ENCODE measurements at regions not wholly inside any gene's neighbourhood (a gene's known extent, or its start where the extent isn't known, plus 50 kb on each side); places are given as distances from the start of the nearest gene placed in this dataset.

GRCh38 chrX:122850326-122850725, 333.8 kb upstream of the GRIA3 start:
- TF ChIP-seq SIN3A (IDR thresholded peaks at IDR 0.05; ENCODE audit: borderline replicate concordance, insufficient read depth, low read length): no peak
- no peak for TF ChIP-seq FOXP2 (optimal IDR thresholded peaks at IDR 0.05; ENCODE audit: borderline replicate concordance, extremely low read depth, extremely low read length, insufficient read depth)
- no peak for TF ChIP-seq POLR2AphosphoS5 (IDR thresholded peaks at IDR 0.05; ENCODE audit: low read depth, low read length)
- TF ChIP-seq REST (IDR thresholded peaks at IDR 0.05; ENCODE audit: insufficient read depth in 1 of 2, low read depth in 2 of 2, low read length in 2 of 2): no peak
- no peak for TF ChIP-seq TAF1 (IDR thresholded peaks at IDR 0.05; ENCODE audit: borderline replicate concordance, insufficient read depth, low read length)

GRCh38 chrX:122856205-122856604, 327.9 kb upstream of the GRIA3 start:
- TF ChIP-seq FOXP2 (optimal IDR thresholded peaks at IDR 0.05; ENCODE audit: borderline replicate concordance, extremely low read depth, extremely low read length, insufficient read depth) (no peak), TAF1 (IDR thresholded peaks at IDR 0.05; ENCODE audit: borderline replicate concordance, insufficient read depth, low read length) (no peak), REST (IDR thresholded peaks at IDR 0.05; ENCODE audit: insufficient read depth in 1 of 2, low read depth in 2 of 2, low read length in 2 of 2) (no peak), SIN3A (IDR thresholded peaks at IDR 0.05; ENCODE audit: borderline replicate concordance, insufficient read depth, low read length) (no peak), POLR2AphosphoS5 (IDR thresholded peaks at IDR 0.05; ENCODE audit: low read depth, low read length) (no peak)

- TF ChIP-seq POLR2AphosphoS5 (IDR thresholded peaks at IDR 0.05; ENCODE audit: low read depth, low read length): no peak
- no peak for TF ChIP-seq TAF1 (IDR thresholded peaks at IDR 0.05; ENCODE audit: borderline replicate concordance, insufficient read depth, low read length)
- TF ChIP-seq SIN3A (IDR thresholded peaks at IDR 0.05; ENCODE audit: borderline replicate concordance, insufficient read depth, low read length): no peak
Observed at GRCh38 chrX:122857734-122858133, 326.3 kb upstream of the GRIA3 start.

GRCh38 chrX:122863067-122863466, 321.0 kb upstream of the GRIA3 start:
- no peak for TF ChIP-seq TAF1 (IDR thresholded peaks at IDR 0.05; ENCODE audit: borderline replicate concordance, insufficient read depth, low read length)
- no peak for TF ChIP-seq POLR2AphosphoS5 (IDR thresholded peaks at IDR 0.05; ENCODE audit: low read depth, low read length)

GRCh38 chrX:122866532-122866931, 317.5 kb upstream of the GRIA3 start:
- no peak for TF ChIP-seq SIN3A (IDR thresholded peaks at IDR 0.05; ENCODE audit: borderline replicate concordance, insufficient read depth, low read length)
- no peak for TF ChIP-seq FOXP2 (optimal IDR thresholded peaks at IDR 0.05; ENCODE audit: borderline replicate concordance, extremely low read depth, extremely low read length, insufficient read depth)

- TF ChIP-seq FOXP2 (optimal IDR thresholded peaks at IDR 0.05; ENCODE audit: borderline replicate concordance, extremely low read depth, extremely low read length, insufficient read depth) (no peak), SIN3A (IDR thresholded peaks at IDR 0.05; ENCODE audit: borderline replicate concordance, insufficient read depth, low read length) (no peak), REST (IDR thresholded peaks at IDR 0.05; ENCODE audit: insufficient read depth in 1 of 2, low read depth in 2 of 2, low read length in 2 of 2) (no peak), POLR2AphosphoS5 (IDR thresholded peaks at IDR 0.05; ENCODE audit: low read depth, low read length) (no peak), TAF1 (IDR thresholded peaks at IDR 0.05; ENCODE audit: borderline replicate concordance, insufficient read depth, low read length) (no peak)
Observed at GRCh38 chrX:122868631-122869030, 315.4 kb upstream of the GRIA3 start.

- TF ChIP-seq SIN3A (IDR thresholded peaks at IDR 0.05; ENCODE audit: borderline replicate concordance, insufficient read depth, low read length) (no peak), REST (IDR thresholded peaks at IDR 0.05; ENCODE audit: insufficient read depth in 1 of 2, low read depth in 2 of 2, low read length in 2 of 2) (no peak), POLR2AphosphoS5 (IDR thresholded peaks at IDR 0.05; ENCODE audit: low read depth, low read length) (no peak), TAF1 (IDR thresholded peaks at IDR 0.05; ENCODE audit: borderline replicate concordance, insufficient read depth, low read length) (no peak), FOXP2 (optimal IDR thresholded peaks at IDR 0.05; ENCODE audit: borderline replicate concordance, extremely low read depth, extremely low read length, insufficient read depth) (no peak)
Observed at GRCh38 chrX:122869171-122869570, 314.9 kb upstream of the GRIA3 start.

Data from PFSK-1 (cell line).